ENCODE measurements at regions not wholly inside any gene's neighbourhood (a gene's known extent, or its start where the extent isn't known, plus 50 kb on each side); places are given as distances from the start of the nearest gene placed in this dataset.

DNA sequence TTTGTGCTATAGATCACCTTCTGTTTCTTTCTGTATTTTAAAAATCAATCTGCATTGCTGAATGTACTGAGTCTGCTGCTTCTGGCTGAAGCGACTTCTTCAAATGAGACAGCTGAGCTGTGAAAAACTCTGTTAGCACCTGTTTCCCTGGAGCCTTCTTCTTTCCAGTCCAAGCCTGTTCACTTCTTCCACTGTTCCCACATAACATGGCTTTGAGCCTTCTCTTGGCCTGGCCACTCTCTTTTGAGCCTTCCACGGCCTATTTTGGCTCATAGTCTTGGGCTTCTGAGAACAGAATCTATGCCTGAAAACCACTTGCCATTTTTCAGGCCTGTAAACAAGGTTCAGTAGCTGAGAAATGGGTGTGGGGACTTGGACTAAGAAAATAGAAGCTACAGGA is 132.9 kb upstream of the IGFBP7 start:
- no peak for DNase-seq (ENCODE audit: low spot score)

- no peak for DNase-seq (ENCODE audit: low spot score)
Measured at GRCh38 chr4:57234252-57234775, 124.1 kb upstream of the IGFBP7 start.

DNA sequence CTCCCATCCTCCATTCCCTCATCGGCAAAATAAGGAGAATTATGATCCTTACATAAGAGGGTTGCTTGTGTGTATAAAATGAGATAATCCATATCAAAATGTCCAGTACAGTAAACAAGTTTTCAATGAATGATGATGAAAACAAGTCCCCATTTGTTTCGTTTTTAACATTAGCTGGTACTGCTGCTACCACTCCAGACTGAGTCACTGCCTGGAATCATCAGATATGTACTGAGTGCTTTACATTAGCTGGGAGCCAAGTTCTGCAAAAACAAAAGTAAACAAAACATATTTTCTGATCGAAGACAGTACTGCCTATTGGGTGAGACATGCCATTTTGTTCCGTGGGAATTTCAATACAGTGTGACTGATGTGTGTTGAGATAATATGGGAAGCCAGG is 123.2 kb upstream of the IGFBP7 start:
- no peak for DNase-seq (ENCODE audit: low spot score)

DNA sequence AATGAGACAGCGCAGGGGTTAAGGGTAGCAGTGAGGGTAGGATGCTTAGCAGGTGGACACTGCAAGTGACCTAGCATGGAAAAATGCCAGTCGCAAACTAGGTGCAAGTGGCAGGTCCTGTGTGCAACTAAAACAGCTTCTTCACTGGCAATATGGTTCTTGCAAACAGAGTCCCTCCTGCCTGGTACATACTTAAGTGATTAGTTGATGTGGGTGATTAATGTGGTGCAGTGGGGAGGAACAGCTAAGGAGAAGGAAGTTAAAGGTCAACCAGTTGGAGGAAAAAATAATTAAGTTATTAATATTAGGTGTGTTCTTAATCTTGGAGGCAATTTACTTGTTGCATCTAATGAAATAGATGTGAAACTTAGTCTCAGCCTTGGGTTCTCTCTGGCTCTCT is 121.6 kb upstream of the IGFBP7 start:
- DNase-seq (ENCODE audit: low spot score): no peak

GRCh38 chr4:57220734-57221133 is 110.5 kb upstream of the IGFBP7 start:
- DNase-seq (ENCODE audit: low spot score): no peak

DNA sequence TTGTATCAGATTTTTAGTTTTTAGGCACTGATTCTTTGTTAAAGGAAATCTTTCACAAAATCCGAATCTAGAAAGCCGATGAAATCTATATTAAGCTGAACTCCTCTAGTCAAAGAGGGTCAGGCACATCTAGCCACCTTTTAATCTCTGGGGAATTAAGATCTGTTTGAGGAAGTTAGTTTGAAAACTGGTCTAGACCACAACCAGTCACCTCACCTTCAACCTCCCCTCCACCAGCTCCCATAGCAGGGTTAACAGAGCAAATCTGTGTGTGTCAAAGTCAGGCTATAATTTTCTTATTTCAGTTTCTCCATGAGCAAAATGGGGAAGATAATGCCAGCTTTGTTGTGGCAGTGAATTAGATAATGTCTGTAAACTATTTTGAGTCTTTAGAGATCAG is 110.0 kb upstream of the IGFBP7 start:
- no peak for DNase-seq (ENCODE audit: low spot score)

GRCh38 chr4:57219431-57219830 is 109.2 kb upstream of the IGFBP7 start:
- no peak for DNase-seq (ENCODE audit: low spot score)

- peak; percentile 6 for DNase-seq (ENCODE audit: low spot score)
Measured at GRCh38 chr4:57214654-57215411, 104.6 kb upstream of the IGFBP7 start.

GRCh38 chr4:57211131-57211530 is 100.9 kb upstream of the IGFBP7 start:
- no peak for DNase-seq (ENCODE audit: low spot score)

GRCh38 chr4:57206172-57206571 is 96.0 kb upstream of the IGFBP7 start:
- no peak for DNase-seq (ENCODE audit: low spot score)

DNA sequence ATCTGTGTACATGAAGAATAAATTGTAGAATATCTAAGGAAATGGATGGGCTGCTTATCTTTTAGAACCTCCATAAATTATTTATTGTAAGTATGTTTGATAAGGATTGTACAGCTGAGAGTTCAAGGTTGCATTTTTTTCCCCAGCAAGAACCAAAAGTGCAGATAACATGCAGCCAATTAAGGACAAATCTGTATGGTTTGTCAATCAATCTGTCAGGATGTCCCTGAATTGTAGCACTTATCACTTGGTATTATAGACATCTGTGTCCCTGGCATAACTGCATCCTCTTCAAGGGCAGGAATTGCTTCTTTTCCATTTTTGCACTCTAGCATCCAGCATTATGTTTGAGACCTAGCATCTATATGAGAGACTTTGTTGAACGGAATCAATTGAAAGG is 95.4 kb upstream of the IGFBP7 start:
- DNase-seq (ENCODE audit: low spot score): no peak

- no peak for DNase-seq (ENCODE audit: low spot score)
Measured at GRCh38 chr4:57200799-57201327, 90.7 kb upstream of the IGFBP7 start.

DNA sequence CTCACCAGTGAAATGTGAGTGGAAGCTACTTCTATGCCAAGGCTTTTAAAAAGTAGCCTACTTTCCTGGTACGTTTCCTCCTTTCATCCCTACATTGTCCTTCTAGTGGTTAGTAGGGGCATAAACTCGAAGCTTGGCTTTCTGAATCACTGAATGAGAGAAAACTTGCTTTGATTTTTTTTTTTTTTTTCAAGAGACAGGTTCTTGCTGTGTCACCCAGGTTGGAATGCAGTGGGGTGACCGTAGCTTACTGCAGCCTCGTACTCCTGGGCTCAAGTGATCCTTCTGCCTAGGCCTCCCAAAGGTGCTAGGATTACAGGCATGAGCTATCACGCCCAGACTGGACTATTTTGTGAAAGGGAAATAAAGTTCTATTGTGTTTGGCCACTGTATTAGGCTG is 89.1 kb upstream of the IGFBP7 start:
- no peak for DNase-seq (ENCODE audit: low spot score)

DNA sequence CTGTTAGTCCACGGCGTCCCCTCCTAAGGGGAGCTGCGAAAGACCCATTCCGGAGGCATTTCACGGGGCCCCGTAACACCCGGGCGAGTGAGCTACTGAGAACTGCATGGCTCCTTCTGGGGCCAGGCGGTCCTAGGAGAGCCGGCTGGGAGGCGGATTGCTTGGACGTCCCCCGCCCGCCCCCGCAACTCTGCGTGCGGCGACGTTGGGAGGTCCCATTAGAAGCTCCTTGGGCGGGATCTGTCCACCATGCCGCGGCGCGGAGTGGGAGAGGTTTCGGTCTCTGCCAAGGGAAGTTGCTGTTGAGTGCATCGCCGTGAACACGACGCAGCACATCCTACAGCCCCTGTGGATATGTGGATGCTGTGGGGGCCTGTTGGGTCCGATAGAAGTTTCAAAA is 85.4 kb upstream of the IGFBP7 start:
- no peak for DNase-seq (ENCODE audit: low spot score)

- no peak for DNase-seq (ENCODE audit: low spot score)
Measured at GRCh38 chr4:57194068-57194611, 84.0 kb upstream of the IGFBP7 start.

DNA sequence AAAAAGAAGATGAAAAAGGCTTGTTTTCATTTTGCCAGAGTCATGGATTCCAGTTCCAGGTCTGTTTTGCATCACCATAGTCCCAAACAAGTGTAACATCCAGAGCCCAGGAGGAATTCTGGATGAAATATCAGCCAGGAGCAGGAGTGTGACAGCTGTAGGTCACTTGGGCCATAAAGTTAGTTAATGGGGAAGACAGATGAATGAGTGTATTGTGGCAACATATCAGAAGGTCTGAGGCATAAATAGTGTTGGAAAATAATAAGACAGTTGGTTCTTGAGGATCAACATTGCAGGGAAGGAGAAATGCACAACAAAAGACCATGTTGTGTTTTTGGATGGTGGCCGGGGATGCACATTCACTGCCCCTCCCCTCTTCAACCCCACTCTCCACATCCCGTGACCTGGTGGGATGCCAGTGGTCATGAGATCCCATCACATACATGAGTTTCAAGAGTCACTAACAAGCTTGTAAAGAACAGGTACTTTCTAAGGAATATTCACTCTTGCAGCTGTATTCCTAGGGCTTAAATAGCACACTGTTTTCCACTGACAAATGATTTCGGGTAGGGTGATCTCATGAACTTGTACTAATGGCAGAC is 83.1 kb upstream of the IGFBP7 start:
- no peak for DNase-seq (ENCODE audit: low spot score)

- no peak for DNase-seq (ENCODE audit: low spot score)
Measured at GRCh38 chr4:57191523-57192034, 81.4 kb upstream of the IGFBP7 start.

- peak; percentile 3 for DNase-seq (ENCODE audit: low spot score)
Measured at GRCh38 chr4:57190601-57191481, 80.7 kb upstream of the IGFBP7 start.

- no peak for DNase-seq (ENCODE audit: low spot score)
Measured at GRCh38 chr4:57187246-57187645, 77.1 kb upstream of the IGFBP7 start.

GRCh38 chr4:57184378-57185029 is 74.3 kb upstream of the IGFBP7 start:
- no peak for DNase-seq (ENCODE audit: low spot score)

DNA sequence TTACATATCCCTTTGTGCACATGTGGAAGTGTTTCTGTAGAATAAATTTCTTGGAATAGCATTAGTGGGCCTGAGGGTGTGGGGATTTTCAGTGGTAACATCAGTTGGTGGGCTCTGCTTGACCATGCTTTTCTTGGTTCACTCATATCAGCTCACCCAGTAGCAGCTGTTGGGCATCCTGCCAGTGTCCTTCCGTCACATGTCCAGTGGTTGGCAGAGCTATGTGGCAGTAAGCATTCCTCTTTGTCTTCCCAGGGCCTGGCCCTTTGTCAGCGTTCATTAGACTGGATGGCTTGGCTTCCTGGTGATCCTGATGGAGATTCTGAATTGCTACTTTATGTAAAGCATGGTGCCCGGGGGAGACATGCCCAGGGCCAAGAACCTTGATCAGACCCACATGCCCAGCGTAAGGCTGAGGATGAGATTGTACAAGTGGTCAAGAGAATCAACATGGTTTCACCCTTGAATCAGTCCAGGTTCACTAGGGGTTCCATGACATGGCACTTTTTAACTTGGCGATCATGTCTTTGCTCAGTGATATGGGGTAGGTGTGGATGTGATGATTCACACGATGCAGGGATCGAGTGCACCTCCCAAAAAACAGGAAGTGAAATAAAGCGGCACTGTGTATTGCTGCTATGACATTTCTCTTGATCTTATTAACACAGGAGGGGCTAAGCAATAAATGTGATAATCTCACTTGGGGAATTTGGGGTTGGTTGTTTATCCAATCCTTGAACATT is 72.1 kb upstream of the IGFBP7 start:
- no peak for DNase-seq (ENCODE audit: low spot score)

Data from RKO (cell line).